Nephron (organoid): ENCODE measurements at regions not wholly inside any gene's neighbourhood (a gene's known extent, or its start where the extent isn't known, plus 50 kb on each side); places are given as distances from the start of the nearest gene placed in this dataset.

ENCODE experiments used
- H3K27ac Mint-ChIP-seq, 3 experiments: 2 replicates each; pipeline ENCODE4 v1.8.0; 2020; ENCODE audit warnings: mixed read lengths in 3 of 3, mild to moderate bottlenecking in 2 of 3, moderate library complexity in 1 of 3
- H3K27me3 Mint-ChIP-seq: 2 replicates; pipeline ENCODE4 v1.8.0; 2021; ENCODE audit warnings: low read depth, mild to moderate bottlenecking, moderate library complexity, mixed read lengths
- H3K36me3 Mint-ChIP-seq: 2 replicates; pipeline ENCODE4 v1.8.0; 2020; ENCODE audit warnings: low read depth, mixed read lengths
- H3K4me1 Mint-ChIP-seq: 2 replicates; pipeline ENCODE4 v1.8.0; 2020; ENCODE audit warnings: mixed read lengths
- H3K4me3 Mint-ChIP-seq, 3 experiments: 2 replicates each; pipeline ENCODE4 v1.8.0; 2020; ENCODE audit warnings: mild to moderate bottlenecking in 3 of 3, mixed read lengths in 3 of 3, moderate library complexity in 2 of 3
- H3K9me3 Mint-ChIP-seq: 2 replicates; pipeline ENCODE4 v1.8.0; 2020; ENCODE audit warnings: mixed read lengths
- CTCF ChIP-seq, 3 experiments: fragments of 200-600 bp; sonication (generic); IDR thresholded peaks; one replicate each; pipeline ENCODE4 v1.5.0; 2021; ENCODE audit warnings: antibody characterized with exemption in 3 of 3; ENCODE audit not compliant: unreplicated experiment in 3 of 3

GRCh38 chr3:78140866-78141265 is 1101.0 kb downstream of the ROBO2 start:
- Mint-ChIP-seq H3K9me3 (peaks cover 21% of the 10 kb centered on the region), H3K27ac (no peak overlapping the region), H3K4me1 (no peaks in the 10 kb centered on the region), H3K27me3 (no peaks in the 10 kb centered on the region), H3K4me3 (no peak overlapping the region), H3K36me3 (no peaks in the 10 kb centered on the region)
- no peak for TF ChIP-seq CTCF (IDR thresholded peaks at IDR 0.05; ENCODE audit: unreplicated experiment in 3 of 3)

GRCh38 chr3:78141269-78141668 is 1101.4 kb downstream of the ROBO2 start:
- no peak overlapping the region for H3K27ac Mint-ChIP-seq
- no peaks in the 10 kb centered on the region for H3K27me3 Mint-ChIP-seq
- peaks cover 25% of the 10 kb centered on the region for H3K9me3 Mint-ChIP-seq
- H3K4me3 Mint-ChIP-seq, result no peak overlapping the region
- no peaks in the 10 kb centered on the region for H3K4me1 Mint-ChIP-seq
- H3K36me3 Mint-ChIP-seq, result no peaks in the 10 kb centered on the region
- no peak for TF ChIP-seq CTCF (IDR thresholded peaks at IDR 0.05; ENCODE audit: unreplicated experiment in 3 of 3)

- Mint-ChIP-seq H3K27ac (no peak overlapping the region), H3K36me3 (no peaks in the 10 kb centered on the region), H3K4me1 (no peaks in the 10 kb centered on the region), H3K4me3 (no peak overlapping the region), H3K27me3 (no peaks in the 10 kb centered on the region), H3K9me3 (peaks cover 26% of the 10 kb centered on the region)
- TF ChIP-seq CTCF (IDR thresholded peaks at IDR 0.05; ENCODE audit: unreplicated experiment in 3 of 3), result no peak
Observed at GRCh38 chr3:78143000-78143399, 1103.1 kb downstream of the ROBO2 start.

- Mint-ChIP-seq H3K4me3 (no peak overlapping the region), H3K4me1 (no peaks in the 10 kb centered on the region), H3K27me3 (no peaks in the 10 kb centered on the region)
Observed at GRCh38 chr3:78148986-78149717, 1109.3 kb downstream of the ROBO2 start.

GRCh38 chr3:78153973-78154372 is 1114.1 kb downstream of the ROBO2 start:
- Mint-ChIP-seq H3K36me3 (peaks cover 4% of the 10 kb centered on the region), H3K27me3 (no peaks in the 10 kb centered on the region), H3K4me1 (no peaks in the 10 kb centered on the region), H3K4me3 (no peak overlapping the region), H3K27ac (no peak overlapping the region), H3K9me3 (peaks cover 15% of the 10 kb centered on the region)
- TF ChIP-seq CTCF (IDR thresholded peaks at IDR 0.05; ENCODE audit: unreplicated experiment in 3 of 3), result no peak

More at GRCh38 chr3:78148986-78149717, 1109.3 kb downstream of the ROBO2 start:
- Mint-ChIP-seq H3K36me3 (no peaks in the 10 kb centered on the region), H3K9me3 (peaks cover 14% of the 10 kb centered on the region), H3K27ac (no peak overlapping the region)
- TF ChIP-seq CTCF (IDR thresholded peaks at IDR 0.05; ENCODE audit: unreplicated experiment in 3 of 3), result no peak
